SK-N-SH (cell line): ENCODE measurements at regions not wholly inside any gene's neighbourhood (a gene's known extent, or its start where the extent isn't known, plus 50 kb on each side); places are given as distances from the start of the nearest gene placed in this dataset.

Experiments used
- CTCF ChIA-PET: fragments of 300-600, 350-600 bp; formaldehyde crosslinking; extraction: SDS; loops from one replicate; lab custom pipeline; 2021; lab: Yijun Ruan, JAX
- POLR2A ChIA-PET: fragments of 350-600 bp; sonication (Branson Sonifier 250); formaldehyde crosslinking; extraction: SDS; loops from one replicate; lab custom pipeline; 2020; ENCODE audit warnings: antibody characterized with exemption, inconsistent platforms; lab: Yijun Ruan, JAX
- DNase-seq: peaks from one replicate; pipeline ENCODE4 v3.0.0; 2012
- H2AFZ ChIP-seq: fragments of 200-600 bp; sonication (generic); 2 replicates; pipeline ENCODE4 v1.8.1; 2016; ENCODE audit warnings: antibody characterized with exemption, mild to moderate bottlenecking, low read depth
- H3F3A ChIP-seq: fragments of 200-600 bp; sonication (generic); replicated peaks from 2 replicates; pipeline ENCODE3; 2016; ENCODE audit warnings: antibody characterized with exemption, mild to moderate bottlenecking; ENCODE audit not compliant: insufficient read depth
- H3K27ac ChIP-seq, 2 experiments: fragments of 200-500 bp in 1 of 2; fragments of 200-600 bp in 1 of 2; sonication (Bioruptor generic) in 1 of 2; sonication (generic), shearing (Covaris generic) in 1 of 2; 2 replicates each; pipeline versions ENCODE4 v1.5.1 to v1.6.1; 2014 to 2016; ENCODE audit warnings: low read depth in 2 of 2, inconsistent platforms in 1 of 2, low read length in 1 of 2, mild to moderate bottlenecking in 1 of 2, mixed read lengths in 1 of 2
- H3K27me3 ChIP-seq: fragments of 200-600 bp; sonication (generic), shearing (Covaris generic); 2 replicates; pipeline ENCODE4 v1.6.1; 2016; ENCODE audit warnings: mixed run types; ENCODE audit not compliant: insufficient read depth
- H3K36me3 ChIP-seq, 2 experiments: fragments of 200-500 bp in 1 of 2; fragments of 200-600 bp in 1 of 2; sonication (Bioruptor generic) in 1 of 2; sonication (generic) in 1 of 2; replicated peaks in 1 of 2; 2 replicates each; pipeline versions ENCODE3 to v1.5.1; 2014 to 2016; ENCODE audit warnings: low read length in 1 of 2, mild to moderate bottlenecking in 1 of 2; ENCODE audit not compliant: insufficient read depth in 2 of 2, control insufficient read depth in 1 of 2
- H3K4me1 ChIP-seq, 2 experiments: fragments of 200-500 bp in 1 of 2; fragments of 200-600 bp in 1 of 2; sonication (Bioruptor generic) in 1 of 2; sonication (generic), shearing (Covaris generic) in 1 of 2; 2 replicates each; pipeline versions ENCODE4 v1.5.1 to v1.6.1; 2014 to 2016; ENCODE audit warnings: low read depth in 1 of 2, low read length in 1 of 2, mixed run types in 1 of 2; ENCODE audit not compliant: insufficient read depth in 2 of 2, control insufficient read depth in 1 of 2
- H3K4me2 ChIP-seq: fragments of 200-600 bp; sonication (generic), shearing (Covaris generic); 2 replicates; pipeline ENCODE4 v1.6.1; 2017; ENCODE audit warnings: mixed run types
- H3K4me3 ChIP-seq, 2 experiments: fragments of 200-500 bp in 1 of 2; fragments of 200-600 bp in 1 of 2; sonication (Bioruptor generic) in 1 of 2; sonication (generic), shearing (Covaris generic) in 1 of 2; 2 replicates each; pipeline versions ENCODE4 v1.5.1 to v1.8.1; 2014 to 2016; ENCODE audit warnings: low read depth in 2 of 2, inconsistent platforms in 1 of 2, low read length in 1 of 2, mild to moderate bottlenecking in 1 of 2, mixed read lengths in 1 of 2, moderate library complexity in 1 of 2
- H3K79me2 ChIP-seq: fragments of 200-600 bp; sonication (generic); 2 replicates; pipeline ENCODE4 v1.8.1; 2017; ENCODE audit warnings: mild to moderate bottlenecking; ENCODE audit not compliant: insufficient read depth
- H3K9ac ChIP-seq: fragments of 200-600 bp; sonication (generic); 2 replicates; pipeline ENCODE4 v1.6.1; 2017; ENCODE audit warnings: mixed run types
- H3K9me2 ChIP-seq: fragments of 200-600 bp; sonication (generic); 2 replicates; pipeline ENCODE4 v1.6.1; 2017; ENCODE audit warnings: mixed run types
- H3K9me3 ChIP-seq: fragments of 200-600 bp; sonication (generic); 2 replicates; pipeline ENCODE4 v1.6.1; 2017; ENCODE audit warnings: mixed run types, mild to moderate bottlenecking, moderate library complexity
- H4K20me1 ChIP-seq: fragments of 200-600 bp; sonication (generic); 2 replicates; pipeline ENCODE4 v1.6.1; 2017; ENCODE audit warnings: mild to moderate bottlenecking, mixed run types; ENCODE audit not compliant: insufficient read depth
- FOXJ3 ChIP-seq: sonication (generic); formaldehyde crosslinking; IDR thresholded peaks from 2 replicates; pipeline ENCODE4 v1.5.1; 2020; ENCODE audit warnings: mild to moderate bottlenecking, missing genetic modification reagents
- GABPA ChIP-seq: IDR thresholded peaks from 2 replicates; pipeline ENCODE4 v1.4.0; 2012; ENCODE audit warnings: low read depth, mild to moderate bottlenecking
- GATA2 ChIP-seq: sonication (generic); formaldehyde crosslinking; IDR thresholded peaks from 2 replicates; pipeline ENCODE4 v1.5.0; 2020; ENCODE audit warnings: mild to moderate bottlenecking, missing genetic modification reagents
- MXI1 ChIP-seq: IDR thresholded peaks from 2 replicates; pipeline ENCODE4 v1.6.1; 2012; ENCODE audit warnings: mild to moderate bottlenecking, low read depth, low read length, improper control_type of control experiment
- NRF1 ChIP-seq: IDR thresholded peaks from 2 replicates; pipeline ENCODE4 v1.6.1; 2012; ENCODE audit warnings: low read depth, mild to moderate bottlenecking, low read length
- POLR2AphosphoS5 ChIP-seq: IDR thresholded peaks from 2 replicates; pipeline ENCODE4 v1.6.1; 2012; ENCODE audit warnings: low read depth, low read length
- RAD21 ChIP-seq: IDR thresholded peaks from 2 replicates; pipeline ENCODE4 v1.6.1; 2012; ENCODE audit warnings: mild to moderate bottlenecking, low read length
- RFX5 ChIP-seq: IDR thresholded peaks from 2 replicates; pipeline ENCODE4 v1.6.1; 2012; ENCODE audit warnings: mild to moderate bottlenecking, improper control_type of control experiment, low read length
- SMC3 ChIP-seq: IDR thresholded peaks from 2 replicates; pipeline ENCODE4 v1.6.1; 2012; ENCODE audit warnings: low read depth, low read length, improper control_type of control experiment
- TAF1 ChIP-seq: IDR thresholded peaks from 2 replicates; pipeline ENCODE4 v1.6.1; 2012; ENCODE audit warnings: low read depth, mild to moderate bottlenecking, low read length, moderate library complexity, borderline replicate concordance
- TEAD4 ChIP-seq: IDR thresholded peaks from 2 replicates; pipeline ENCODE4 v1.4.0; 2012; ENCODE audit warnings: mild to moderate bottlenecking, borderline replicate concordance; ENCODE audit not compliant: insufficient read depth
- YY1 ChIP-seq: IDR thresholded peaks from 2 replicates; pipeline ENCODE4 v1.4.0; 2012; ENCODE audit warnings: low read depth, mild to moderate bottlenecking
- ZBTB33 ChIP-seq: IDR thresholded peaks from 2 replicates; pipeline ENCODE4 v1.4.0; 2012; ENCODE audit warnings: low read depth, borderline replicate concordance
- WGBS: methylation state at CpG from one replicate; pipeline ENCODE4 v1.1.6; 2017; ENCODE audit warnings: low lambda C conversion rate; 5-methylcytosine and 5-hydroxymethylcytosine counted together
- TF ChIP-seq, protein P1 (sequence below): IDR thresholded peaks from 2 replicates; pipeline ENCODE4 v1.4.0; 2012; ENCODE audit warnings: low read depth, borderline replicate concordance
- TF ChIP-seq, protein P2 (sequence below): IDR thresholded peaks from 2 replicates; pipeline ENCODE4 v1.6.1; 2012; ENCODE audit warnings: mild to moderate bottlenecking, low read depth, low read length, moderate library complexity
- TF ChIP-seq, protein P3 (sequence below): IDR thresholded peaks from 2 replicates; pipeline ENCODE4; 2012

DNA sequence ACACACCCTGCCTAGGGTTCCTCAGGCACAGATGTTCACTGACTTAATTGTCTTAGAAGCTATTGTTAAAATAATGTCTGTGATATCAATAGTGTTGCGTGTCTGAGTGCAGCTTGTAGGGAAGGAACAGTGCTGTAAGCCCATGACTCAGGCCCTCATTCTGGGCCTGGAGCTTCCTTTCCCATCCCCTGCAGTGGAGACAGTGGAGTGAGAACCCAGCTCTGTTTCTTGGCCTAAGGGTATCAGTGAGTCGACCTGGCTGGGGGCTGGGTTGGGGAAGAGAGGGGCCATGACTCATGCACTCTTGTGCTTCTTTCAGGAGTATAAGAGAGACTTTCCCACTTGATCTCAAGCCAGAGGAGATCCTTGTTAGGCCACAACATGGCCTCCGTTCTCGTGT lies 106.8 kb downstream of the HRH4 start:
- TF ChIP-seq, protein P1, sequence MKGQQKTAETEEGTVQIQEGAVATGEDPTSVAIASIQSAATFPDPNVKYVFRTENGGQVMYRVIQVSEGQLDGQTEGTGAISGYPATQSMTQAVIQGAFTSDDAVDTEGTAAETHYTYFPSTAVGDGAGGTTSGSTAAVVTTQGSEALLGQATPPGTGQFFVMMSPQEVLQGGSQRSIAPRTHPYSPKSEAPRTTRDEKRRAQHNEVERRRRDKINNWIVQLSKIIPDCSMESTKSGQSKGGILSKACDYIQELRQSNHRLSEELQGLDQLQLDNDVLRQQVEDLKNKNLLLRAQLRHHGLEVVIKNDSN = no peak
- no peak for TF ChIP-seq MXI1
- TF ChIP-seq GABPA = no peak
- TF ChIP-seq RAD21 = no peak
- no peak for TF ChIP-seq TAF1
- TF ChIP-seq, all 33 proteins: peak for 0
- Histone ChIP-seq H3K9ac (no peak overlapping the region), H3K9me3 (no peaks in the 10 kb centered on the region), H3K36me3 (no peaks in the 10 kb centered on the region), H3K9me2 (no peaks in the 10 kb centered on the region), H3K27ac (no peak overlapping the region), H3K27me3 (no peaks in the 10 kb centered on the region), H2AFZ (no peak overlapping the region), H3F3A (no peaks in the 10 kb centered on the region), H3K79me2 (no peaks in the 10 kb centered on the region), H3K4me2 (no peak overlapping the region), H4K20me1 (no peaks in the 10 kb centered on the region), H3K4me1 (no peaks in the 10 kb centered on the region), H3K4me3 (no peak overlapping the region)
- ChIA-PET CTCF (interaction anchor here (0.6 to 2.2 kb wide), 4 partner anchors 11 to 160 kb away, joined by 3 to 6 read pairs (median 4); no protein-coding TSS in a partner anchor), POLR2A (no interaction called here)
- DNase-seq = no peak
- 31% methylated on average over 4 of the region's 4 CpGs for WGBS

DNA sequence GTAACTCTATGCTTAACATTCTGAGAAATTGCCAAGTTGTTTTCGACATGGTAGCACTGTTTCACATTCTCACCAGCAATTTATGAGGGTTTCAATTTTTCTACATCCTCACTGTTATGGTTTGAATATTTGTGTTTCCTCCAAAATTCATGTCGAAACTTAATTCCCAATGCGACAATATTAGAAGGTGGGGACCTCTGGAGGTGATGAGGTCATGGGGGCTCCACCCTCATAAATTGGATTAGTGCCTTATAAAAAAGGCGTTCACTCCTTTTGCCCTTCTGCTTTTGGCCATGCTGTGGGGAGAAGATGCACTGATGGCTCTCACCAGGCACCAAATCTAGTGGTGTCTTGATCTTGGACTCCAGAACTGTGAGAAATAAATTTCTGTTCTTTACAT lies 110.3 kb downstream of the HRH4 start:
- CTCF ChIA-PET = no interaction called here

More for the DNA sequence above, 110.3 kb downstream of the HRH4 start:
- Histone ChIP-seq H3K9ac (no peak overlapping the region), H3K9me3 (peaks cover 7% of the 10 kb centered on the region), H3K36me3 (no peaks in the 10 kb centered on the region), H3F3A (no peaks in the 10 kb centered on the region), H3K4me3 (no peak overlapping the region), H3K4me2 (no peak overlapping the region), H3K27me3 (no peaks in the 10 kb centered on the region), H4K20me1 (no peaks in the 10 kb centered on the region), H3K9me2 (no peaks in the 10 kb centered on the region), H3K4me1 (no peaks in the 10 kb centered on the region), H3K27ac (no peak overlapping the region), H2AFZ (no peak overlapping the region), H3K79me2 (no peaks in the 10 kb centered on the region)
- TF ChIP-seq RFX5 (no peak), FOXJ3 (no peak), YY1 (no peak), SMC3 (no peak), POLR2AphosphoS5 (no peak), NRF1 (no peak), TEAD4 (no peak), GATA2 (no peak), ZBTB33 (no peak)
- TF ChIP-seq, protein P1 = no peak
- TF ChIP-seq, protein P2, sequence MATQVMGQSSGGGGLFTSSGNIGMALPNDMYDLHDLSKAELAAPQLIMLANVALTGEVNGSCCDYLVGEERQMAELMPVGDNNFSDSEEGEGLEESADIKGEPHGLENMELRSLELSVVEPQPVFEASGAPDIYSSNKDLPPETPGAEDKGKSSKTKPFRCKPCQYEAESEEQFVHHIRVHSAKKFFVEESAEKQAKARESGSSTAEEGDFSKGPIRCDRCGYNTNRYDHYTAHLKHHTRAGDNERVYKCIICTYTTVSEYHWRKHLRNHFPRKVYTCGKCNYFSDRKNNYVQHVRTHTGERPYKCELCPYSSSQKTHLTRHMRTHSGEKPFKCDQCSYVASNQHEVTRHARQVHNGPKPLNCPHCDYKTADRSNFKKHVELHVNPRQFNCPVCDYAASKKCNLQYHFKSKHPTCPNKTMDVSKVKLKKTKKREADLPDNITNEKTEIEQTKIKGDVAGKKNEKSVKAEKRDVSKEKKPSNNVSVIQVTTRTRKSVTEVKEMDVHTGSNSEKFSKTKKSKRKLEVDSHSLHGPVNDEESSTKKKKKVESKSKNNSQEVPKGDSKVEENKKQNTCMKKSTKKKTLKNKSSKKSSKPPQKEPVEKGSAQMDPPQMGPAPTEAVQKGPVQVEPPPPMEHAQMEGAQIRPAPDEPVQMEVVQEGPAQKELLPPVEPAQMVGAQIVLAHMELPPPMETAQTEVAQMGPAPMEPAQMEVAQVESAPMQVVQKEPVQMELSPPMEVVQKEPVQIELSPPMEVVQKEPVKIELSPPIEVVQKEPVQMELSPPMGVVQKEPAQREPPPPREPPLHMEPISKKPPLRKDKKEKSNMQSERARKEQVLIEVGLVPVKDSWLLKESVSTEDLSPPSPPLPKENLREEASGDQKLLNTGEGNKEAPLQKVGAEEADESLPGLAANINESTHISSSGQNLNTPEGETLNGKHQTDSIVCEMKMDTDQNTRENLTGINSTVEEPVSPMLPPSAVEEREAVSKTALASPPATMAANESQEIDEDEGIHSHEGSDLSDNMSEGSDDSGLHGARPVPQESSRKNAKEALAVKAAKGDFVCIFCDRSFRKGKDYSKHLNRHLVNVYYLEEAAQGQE = no peak
- TF ChIP-seq, protein P3, sequence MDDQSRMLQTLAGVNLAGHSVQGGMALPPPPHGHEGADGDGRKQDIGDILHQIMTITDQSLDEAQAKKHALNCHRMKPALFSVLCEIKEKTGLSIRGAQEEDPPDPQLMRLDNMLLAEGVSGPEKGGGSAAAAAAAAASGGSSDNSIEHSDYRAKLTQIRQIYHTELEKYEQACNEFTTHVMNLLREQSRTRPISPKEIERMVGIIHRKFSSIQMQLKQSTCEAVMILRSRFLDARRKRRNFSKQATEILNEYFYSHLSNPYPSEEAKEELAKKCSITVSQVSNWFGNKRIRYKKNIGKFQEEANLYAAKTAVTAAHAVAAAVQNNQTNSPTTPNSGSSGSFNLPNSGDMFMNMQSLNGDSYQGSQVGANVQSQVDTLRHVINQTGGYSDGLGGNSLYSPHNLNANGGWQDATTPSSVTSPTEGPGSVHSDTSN = no peak
- no peak for DNase-seq
- POLR2A ChIA-PET = no interaction called here
- WGBS = 39% methylated on average over 4 of the region's 4 CpGs
